HFFc6 (cell line): ENCODE measurements at regions not wholly inside any gene's neighbourhood (a gene's known extent, or its start where the extent isn't known, plus 50 kb on each side); places are given as distances from the start of the nearest gene placed in this dataset.

Source experiments
- DNase-seq: peaks from one replicate; pipeline ENCODE4 v3.0.0-alpha.2; 2018
- H3K27ac Mint-ChIP-seq: 2 replicates; pipeline ENCODE4 v1.8.0; 2020; ENCODE audit warnings: mild to moderate bottlenecking, mixed read lengths
- H3K27me3 Mint-ChIP-seq: 2 replicates; pipeline ENCODE4 v1.8.0; 2021; ENCODE audit warnings: mild to moderate bottlenecking, moderate library complexity, mixed read lengths; ENCODE audit not compliant: insufficient read depth
- H3K36me3 Mint-ChIP-seq: 2 replicates; pipeline ENCODE4 v1.8.0; 2021; ENCODE audit warnings: low read depth, mixed read lengths
- H3K4me1 Mint-ChIP-seq: 2 replicates; pipeline ENCODE4 v1.8.0; 2020; ENCODE audit warnings: low read depth, mixed read lengths
- H3K4me3 Mint-ChIP-seq: 2 replicates; pipeline ENCODE4 v1.8.0; 2020; ENCODE audit warnings: mild to moderate bottlenecking, moderate library complexity, mixed read lengths
- H3K9me3 Mint-ChIP-seq: 2 replicates; pipeline ENCODE4 v1.8.0; 2020; ENCODE audit warnings: mild to moderate bottlenecking, mixed read lengths
- CTCF ChIP-seq: fragments of 200-600 bp; sonication (generic); IDR thresholded peaks from 2 replicates; pipeline ENCODE4 v1.5.0; 2021; ENCODE audit warnings: antibody characterized with exemption, mild to moderate bottlenecking

- DNase-seq, result no peak
- TF ChIP-seq CTCF, result no peak
- H3K4me1 Mint-ChIP-seq, result no peaks in the 10 kb centered on the region
Measured at GRCh38 chr10:90462749-90463470, 394.9 kb downstream of the HTR7 start.

GRCh38 chr10:90464329-90464728, 393.5 kb downstream of the HTR7 start:
- H3K36me3 Mint-ChIP-seq, result no peaks in the 10 kb centered on the region
- no peak overlapping the region for H3K4me3 Mint-ChIP-seq
- no peak for TF ChIP-seq CTCF
- no peaks in the 10 kb centered on the region for H3K27me3 Mint-ChIP-seq
- peaks cover 6% of the 10 kb centered on the region for H3K9me3 Mint-ChIP-seq
- DNase-seq, result no peak
- no peak overlapping the region for H3K27ac Mint-ChIP-seq
- H3K4me1 Mint-ChIP-seq, result no peaks in the 10 kb centered on the region

More at GRCh38 chr10:90462749-90463470, 394.9 kb downstream of the HTR7 start:
- Mint-ChIP-seq H3K36me3 (no peaks in the 10 kb centered on the region), H3K27me3 (no peaks in the 10 kb centered on the region), H3K9me3 (peaks cover 6% of the 10 kb centered on the region), H3K27ac (no peak overlapping the region), H3K4me3 (no peak overlapping the region)

GRCh38 chr10:90470966-90471365, 386.9 kb downstream of the HTR7 start:
- DNase-seq, result no peak
- H3K27ac Mint-ChIP-seq, result no peak overlapping the region
- H3K36me3 Mint-ChIP-seq, result no peaks in the 10 kb centered on the region
- H3K27me3 Mint-ChIP-seq, result no peaks in the 10 kb centered on the region
- no peak overlapping the region for H3K4me3 Mint-ChIP-seq
- TF ChIP-seq CTCF, result no peak
- H3K4me1 Mint-ChIP-seq, result no peaks in the 10 kb centered on the region
- peaks cover 6% of the 10 kb centered on the region for H3K9me3 Mint-ChIP-seq

GRCh38 chr10:90480466-90480865, 377.4 kb downstream of the HTR7 start:
- TF ChIP-seq CTCF, result no peak
- Mint-ChIP-seq H3K4me3 (no peak overlapping the region), H3K9me3 (peaks cover 15% of the 10 kb centered on the region), H3K4me1 (no peaks in the 10 kb centered on the region), H3K36me3 (no peaks in the 10 kb centered on the region), H3K27me3 (no peaks in the 10 kb centered on the region; the same call in 1 of the 2 replicates), H3K27ac (no peak overlapping the region)
- no peak for DNase-seq

GRCh38 chr10:90481326-90481923, 376.4 kb downstream of the HTR7 start:
- no peaks in the 10 kb centered on the region; the same call in 1 of the 2 replicates for H3K36me3 Mint-ChIP-seq
- DNase-seq, result no peak
- peaks cover 18% of the 10 kb centered on the region for H3K9me3 Mint-ChIP-seq
- H3K27ac Mint-ChIP-seq, result no peak overlapping the region
- no peak for TF ChIP-seq CTCF
- no peaks in the 10 kb centered on the region; the same call in 1 of the 2 replicates for H3K27me3 Mint-ChIP-seq
- no peaks in the 10 kb centered on the region for H3K4me1 Mint-ChIP-seq
- no peak overlapping the region for H3K4me3 Mint-ChIP-seq
